ENCODE measurements at regions not wholly inside any gene's neighbourhood (a gene's known extent, or its start where the extent isn't known, plus 50 kb on each side); places are given as distances from the start of the nearest gene placed in this dataset.
A peak's percentile ranks its signal among the peaks of the same experiment; 100 is the strongest.

GRCh38 chr9:113646946-113647914 is 183.7 kb downstream of the RGS3 start:
- DNase-seq (ENCODE audit: low read depth in 2 of 2) = no peak

DNA sequence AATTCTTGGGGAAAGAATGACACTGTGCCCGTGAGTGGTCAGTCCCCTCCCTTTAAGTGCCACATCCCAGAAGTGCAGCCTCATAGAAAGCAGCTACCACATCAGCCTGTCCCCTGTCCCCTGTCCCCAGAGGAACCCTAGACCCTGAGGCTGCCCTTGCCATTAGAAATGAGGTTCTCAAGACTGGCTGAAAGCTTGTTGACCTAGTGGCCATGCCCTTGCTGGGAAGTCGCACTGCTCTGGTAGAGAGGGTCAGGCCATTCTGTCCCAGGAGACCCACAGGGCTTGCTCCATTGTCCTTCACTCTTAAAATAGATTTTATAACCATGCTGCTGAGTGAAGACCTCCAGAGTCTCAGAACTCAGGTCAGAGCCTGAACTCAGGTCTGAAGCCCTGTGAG is 184.5 kb downstream of the RGS3 start:
- no peak for DNase-seq (ENCODE audit: low read depth in 2 of 2)

- no peak for DNase-seq (ENCODE audit: low read depth in 2 of 2)
Observed at GRCh38 chr9:113648586-113648985, 185.1 kb downstream of the RGS3 start.

DNA sequence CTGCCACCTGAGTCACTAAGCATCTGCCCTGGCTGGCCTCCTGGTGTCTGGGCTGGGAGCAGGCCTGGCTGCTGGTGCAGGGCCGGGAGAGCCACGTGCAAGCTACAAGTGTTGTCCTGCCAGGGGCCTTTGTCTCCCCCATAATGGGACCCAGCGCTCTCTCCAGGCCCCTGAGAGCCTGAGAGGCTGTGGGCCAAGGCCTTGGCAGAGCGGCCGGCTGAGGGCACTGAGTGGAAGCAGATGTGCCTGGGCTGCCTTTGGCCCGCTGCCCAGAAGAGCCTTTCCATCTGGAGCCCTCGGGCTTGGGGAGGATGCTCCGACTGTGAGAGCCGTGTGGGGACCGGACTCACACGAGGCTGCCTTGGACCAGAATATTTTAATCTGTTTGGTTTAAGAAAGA is 185.5 kb downstream of the RGS3 start:
- peak in 1 of 2 donors; percentile 70 for DNase-seq (ENCODE audit: low read depth in 2 of 2)

DNA sequence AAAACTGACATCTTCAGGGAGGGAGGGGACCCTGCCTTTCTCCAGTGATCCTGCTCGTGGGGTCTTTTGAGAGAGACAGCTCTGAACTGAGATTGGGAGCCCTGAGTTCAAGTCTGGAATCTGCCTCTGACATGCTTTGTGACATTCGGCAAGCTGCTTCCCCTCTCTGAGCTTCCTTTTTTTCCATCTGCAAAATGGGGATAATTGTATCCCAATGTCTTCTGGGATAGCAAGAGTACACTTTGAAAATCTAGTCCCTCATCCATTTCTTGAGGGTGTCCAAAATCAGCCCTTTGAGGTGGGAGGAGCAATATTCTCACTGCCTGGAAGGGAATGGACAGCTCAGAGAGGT is 186.3 kb downstream of the RGS3 start:
- no peak for DNase-seq (ENCODE audit: low read depth in 2 of 2)

- peak; percentile 77 to 94 for DNase-seq (ENCODE audit: low read depth in 2 of 2)
Observed at GRCh38 chr9:113650207-113651131, 186.9 kb downstream of the RGS3 start.

DNA sequence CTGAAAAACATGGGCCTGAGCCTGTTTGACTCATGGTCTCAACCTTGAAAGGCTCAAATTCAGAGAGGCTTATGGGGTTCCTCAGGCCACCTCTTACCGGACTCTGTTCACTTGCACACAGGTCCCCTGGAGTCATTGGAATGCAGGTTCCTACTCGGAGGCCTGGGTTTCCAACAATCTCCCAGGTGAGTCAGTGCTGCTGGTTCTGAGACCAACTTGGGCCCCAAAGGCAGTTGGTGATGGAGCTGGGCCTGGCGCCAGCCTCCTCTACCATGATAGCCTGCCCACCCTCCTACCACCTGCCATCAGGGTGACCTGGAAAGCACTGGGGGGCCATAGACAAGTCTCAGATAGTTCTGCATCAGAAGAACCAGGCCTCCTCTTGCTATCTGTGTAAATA is 188.4 kb downstream of the RGS3 start:
- no peak for DNase-seq (ENCODE audit: low read depth in 2 of 2)

DNA sequence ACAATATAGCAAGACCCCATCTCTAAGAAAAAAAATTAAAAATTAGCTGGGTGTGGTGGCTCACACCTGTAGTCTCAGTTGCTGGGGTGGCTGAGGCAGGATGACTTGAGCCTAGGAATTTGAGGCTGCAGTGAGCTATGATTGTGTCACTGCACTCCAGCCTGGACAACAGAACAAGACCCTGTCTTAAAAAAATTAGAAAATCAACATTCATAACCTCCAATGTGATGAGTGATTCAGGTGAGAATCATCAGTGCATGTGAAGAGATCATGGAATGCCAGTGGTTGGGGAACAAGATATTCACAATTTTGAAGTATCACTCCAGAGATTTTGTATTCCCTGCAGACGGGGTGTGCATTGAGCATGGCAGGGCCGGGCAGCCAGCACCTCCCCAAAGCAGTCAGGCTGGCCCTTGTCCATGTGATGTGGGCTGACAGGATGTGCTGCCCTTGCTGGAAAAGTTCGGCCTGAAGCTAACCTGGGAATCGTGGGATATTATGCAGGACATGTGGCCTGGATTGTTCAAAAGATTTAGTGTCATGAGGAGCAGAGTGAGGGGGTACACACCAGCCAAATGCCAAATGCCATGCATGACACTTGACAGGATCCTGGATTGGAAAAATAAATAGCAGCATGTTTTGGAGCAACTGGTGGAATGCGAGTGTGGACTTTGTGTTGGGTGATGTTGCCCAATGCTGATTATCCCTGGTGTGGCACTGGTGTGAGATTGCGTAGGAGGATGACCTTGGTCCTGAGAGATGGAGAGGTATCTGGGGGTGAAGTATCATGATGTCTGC is 189.0 kb downstream of the RGS3 start:
- DNase-seq (ENCODE audit: low read depth in 2 of 2) = peak; percentile 38 to 69

GRCh38 chr9:113653746-113654604 is 190.4 kb downstream of the RGS3 start:
- no peak for DNase-seq (ENCODE audit: low read depth in 2 of 2)

- peak in 1 of 2 donors; percentile 80 for DNase-seq (ENCODE audit: low read depth in 2 of 2)
Observed at GRCh38 chr9:113654605-113655428, 191.3 kb downstream of the RGS3 start.

GRCh38 chr9:113656771-113657670 is 193.5 kb downstream of the RGS3 start:
- DNase-seq (ENCODE audit: low read depth in 2 of 2) = peak in 1 of 2 donors; percentile 45

DNA sequence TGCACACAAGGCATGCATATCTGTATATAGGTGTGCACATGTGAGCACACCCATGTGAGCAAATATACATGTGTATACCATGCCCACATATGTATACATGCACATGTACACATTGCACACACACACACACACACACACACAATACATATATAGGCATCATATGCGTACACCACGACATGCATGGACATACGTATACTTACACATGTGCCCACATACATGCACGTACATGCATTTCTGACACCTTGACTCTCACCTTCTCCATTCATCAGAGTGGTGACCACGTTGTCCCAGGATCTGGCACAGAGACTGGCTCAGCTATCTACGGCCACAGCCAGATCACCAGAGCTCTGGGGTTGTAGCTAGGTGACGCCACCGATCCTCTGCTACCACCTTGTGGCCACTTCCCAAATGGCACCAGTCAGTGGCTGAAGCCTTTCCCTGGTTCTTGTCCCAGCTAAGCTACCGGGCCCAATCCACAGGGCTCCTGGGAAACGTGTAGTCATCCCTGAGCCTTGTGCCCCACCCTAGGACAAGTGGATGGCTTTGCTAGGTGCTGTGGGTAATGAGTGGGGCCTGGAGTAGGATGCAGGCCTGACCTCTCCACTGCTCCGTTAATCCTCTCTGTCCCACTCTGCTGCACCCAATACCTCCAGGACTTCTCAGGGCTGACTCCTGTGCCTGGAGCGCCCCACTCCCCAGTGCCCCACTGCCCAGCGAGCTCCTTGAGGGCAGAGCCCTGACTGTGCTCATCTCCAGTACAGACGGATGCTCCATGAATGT is 194.4 kb downstream of the RGS3 start:
- DNase-seq (ENCODE audit: low read depth in 2 of 2) = peak; percentile 82 to 89

GRCh38 chr9:113658545-113658895 is 195.0 kb downstream of the RGS3 start:
- no peak for DNase-seq (ENCODE audit: low read depth in 2 of 2)

GRCh38 chr9:113659039-113659438 is 195.5 kb downstream of the RGS3 start:
- no peak for DNase-seq (ENCODE audit: low read depth in 2 of 2)

- DNase-seq (ENCODE audit: low read depth in 2 of 2) = no peak
Observed at GRCh38 chr9:113659740-113660139, 196.2 kb downstream of the RGS3 start.

DNA sequence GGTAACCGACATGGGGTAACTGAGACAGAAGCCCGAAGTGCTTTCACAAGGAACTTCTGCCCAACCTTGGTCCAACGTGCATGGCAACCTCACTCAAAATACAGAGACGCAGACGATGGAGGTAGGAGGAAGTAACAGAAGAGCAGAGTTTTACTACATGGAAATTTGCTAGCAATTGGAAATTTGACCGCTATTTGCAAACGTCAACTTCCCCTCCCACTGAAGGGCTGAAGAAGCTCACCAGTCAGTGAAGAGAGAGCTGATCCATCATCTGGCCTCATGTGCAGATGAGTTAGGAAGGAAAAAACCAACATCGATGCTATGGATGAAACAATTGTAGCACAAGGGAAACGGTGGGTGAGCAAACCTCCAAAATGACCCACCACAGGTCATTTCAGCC is 196.7 kb downstream of the RGS3 start:
- no peak for DNase-seq (ENCODE audit: low read depth in 2 of 2)

DNA sequence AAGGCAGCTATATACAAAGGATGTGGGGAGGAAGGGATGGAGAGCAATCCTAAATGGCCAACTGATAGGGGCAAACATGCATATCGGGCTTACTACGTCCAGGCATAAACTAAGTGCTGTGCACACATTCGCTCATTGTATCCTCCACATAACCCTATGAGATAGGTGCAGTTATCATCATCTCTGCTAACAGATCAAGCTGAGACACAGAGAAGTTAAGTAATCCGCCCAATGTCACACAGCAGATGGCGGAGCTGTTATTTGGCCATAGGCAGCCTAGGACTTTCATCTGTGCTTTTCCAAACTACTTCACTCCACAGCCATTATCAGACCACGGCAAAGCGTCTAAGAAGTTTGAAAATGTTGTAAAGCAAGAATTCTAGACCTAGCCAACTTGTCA is 197.5 kb downstream of the RGS3 start:
- DNase-seq (ENCODE audit: low read depth in 2 of 2) = no peak

All from dermis microvascular lymphatic vessel endothelial cell (primary cell).